Activated T-cell treated with anti-CD3 and anti-CD28 coated beads, Interleukin-2, amount 50 U/mL, for 72 hours (primary cell): ENCODE measurements at regions not wholly inside any gene's neighbourhood (a gene's known extent, or its start where the extent isn't known, plus 50 kb on each side); places are given as distances from the start of the nearest gene placed in this dataset.
"Not testable (repeated sequence)": the region's sequence is repeated elsewhere in the genome, so short reads cannot be mapped to it uniquely, and the experiment has no call there.

Experiments
- ATAC-seq, 2 donors: fragments of 150-1000 bp; cut with Tn5 transposase; replicated peaks in 1 of 2; 2 replicates each; pipeline ENCODE4 v1.10.0; 2021; ENCODE audit warnings: moderate library complexity in 2 of 2, mild to moderate bottlenecking in 1 of 2
- DNase-seq, 2 donors: peaks; one replicate each; pipeline ENCODE4 v3.0.0; 2021 to 2022; ENCODE audit warnings: mixed read lengths in 1 of 2
- H3K27ac Mint-ChIP-seq: one replicate; pipeline ENCODE4 v1.8.0; 2022; ENCODE audit warnings: mild to moderate bottlenecking, moderate library complexity, mixed read lengths
- H3K27me3 Mint-ChIP-seq: one replicate; pipeline ENCODE4 v1.8.0; 2022; ENCODE audit warnings: low read depth, mixed read lengths
- H3K36me3 Mint-ChIP-seq, 2 donors: one replicate each; pipeline ENCODE4 v1.8.0; 2022; ENCODE audit warnings: mixed read lengths in 2 of 2, mild to moderate bottlenecking in 1 of 2; ENCODE audit not compliant: insufficient read depth in 2 of 2
- H3K4me1 Mint-ChIP-seq: one replicate; pipeline ENCODE4 v1.8.0; 2022; ENCODE audit warnings: low read depth, mixed read lengths
- H3K4me3 Mint-ChIP-seq, 2 donors: one replicate each; pipeline ENCODE4 v1.8.0; 2022; ENCODE audit warnings: mild to moderate bottlenecking in 2 of 2, mixed read lengths in 2 of 2, moderate library complexity in 2 of 2
- H3K9me3 Mint-ChIP-seq, 2 donors: one replicate each; pipeline ENCODE4 v1.8.0; 2022; ENCODE audit warnings: mixed read lengths in 2 of 2

DNA sequence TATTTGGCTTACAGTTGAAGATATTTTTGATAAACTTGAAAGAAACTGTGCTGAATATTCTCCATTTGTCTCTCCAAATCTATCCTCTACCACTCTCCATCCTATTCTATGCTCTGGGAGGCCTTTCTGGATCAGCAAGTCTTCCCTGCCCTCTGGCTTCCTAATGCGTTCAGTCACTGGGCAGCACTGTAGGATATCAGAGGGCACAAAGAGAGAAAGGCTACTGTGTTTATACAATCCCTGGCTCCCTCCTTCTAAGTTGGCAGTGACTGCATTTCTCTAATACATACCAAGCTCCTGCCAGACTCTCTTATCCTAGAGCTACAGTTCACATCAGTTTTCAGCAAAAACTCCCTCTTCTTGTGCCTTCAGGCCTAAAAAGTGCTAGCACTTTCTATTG is 102.1 kb upstream of the FHIT start:
- H3K4me3 Mint-ChIP-seq = no peak overlapping the region
- H3K36me3 Mint-ChIP-seq = no peaks in the 10 kb centered on the region
- no peaks in the 10 kb centered on the region for H3K9me3 Mint-ChIP-seq

DNA sequence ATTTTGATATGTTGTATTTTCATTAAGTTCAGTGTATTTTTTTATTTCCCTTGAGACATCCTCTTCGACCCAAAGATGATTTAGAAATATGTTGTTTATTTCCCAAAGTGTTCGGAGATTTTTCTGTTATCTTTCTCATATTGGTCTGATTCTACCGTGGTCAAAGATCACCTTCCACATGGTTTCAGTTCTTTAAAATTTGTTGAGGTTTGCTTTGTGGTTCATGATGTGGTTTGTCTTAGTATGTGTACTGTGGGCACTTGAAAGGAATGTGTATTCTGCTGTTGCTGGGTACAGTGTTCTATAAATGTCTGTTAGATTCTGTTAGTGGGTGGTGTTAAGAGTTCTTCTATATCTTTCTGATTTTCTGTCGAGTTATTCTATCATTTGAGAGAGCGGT is 103.4 kb upstream of the FHIT start:
- no peaks in the 10 kb centered on the region for H3K36me3 Mint-ChIP-seq
- no peaks in the 10 kb centered on the region for H3K4me1 Mint-ChIP-seq
- no peak for ATAC-seq
- H3K27me3 Mint-ChIP-seq = peaks cover 15% of the 10 kb centered on the region
- no peak for DNase-seq
- no peak overlapping the region for H3K27ac Mint-ChIP-seq
- no peak overlapping the region for H3K4me3 Mint-ChIP-seq
- no peaks in the 10 kb centered on the region for H3K9me3 Mint-ChIP-seq

More for the DNA sequence above, 102.1 kb upstream of the FHIT start:
- no peak for ATAC-seq
- no peak for DNase-seq
- H3K27ac Mint-ChIP-seq = no peak overlapping the region
- no peaks in the 10 kb centered on the region for H3K4me1 Mint-ChIP-seq
- peaks cover 15% of the 10 kb centered on the region for H3K27me3 Mint-ChIP-seq

DNA sequence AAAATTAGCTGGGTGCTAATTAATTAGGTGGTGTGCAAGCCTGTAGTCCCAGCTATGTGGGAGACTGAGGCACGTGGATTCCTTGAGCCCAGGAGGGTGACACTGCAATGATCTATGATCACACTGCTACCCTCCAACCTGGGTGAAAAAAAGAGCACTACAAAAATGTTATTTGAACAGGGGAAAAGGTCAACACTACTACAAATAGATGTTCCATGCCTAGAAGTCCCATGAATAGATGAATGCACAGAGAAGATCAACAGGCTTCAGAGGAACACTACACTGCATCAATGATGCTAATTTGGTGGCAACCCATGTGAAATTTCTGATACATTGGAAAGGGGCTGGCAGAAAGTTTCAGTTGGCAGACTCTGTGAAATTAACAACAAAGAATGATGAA is 105.4 kb upstream of the FHIT start:
- no peaks in the 10 kb centered on the region for H3K4me1 Mint-ChIP-seq
- no peak overlapping the region for H3K27ac Mint-ChIP-seq
- H3K36me3 Mint-ChIP-seq = no peaks in the 10 kb centered on the region
- no peaks in the 10 kb centered on the region for H3K9me3 Mint-ChIP-seq
- H3K27me3 Mint-ChIP-seq = peaks cover 15% of the 10 kb centered on the region
- DNase-seq (no peak), ATAC-seq (no peak)
- H3K4me3 Mint-ChIP-seq = no peak overlapping the region

DNA sequence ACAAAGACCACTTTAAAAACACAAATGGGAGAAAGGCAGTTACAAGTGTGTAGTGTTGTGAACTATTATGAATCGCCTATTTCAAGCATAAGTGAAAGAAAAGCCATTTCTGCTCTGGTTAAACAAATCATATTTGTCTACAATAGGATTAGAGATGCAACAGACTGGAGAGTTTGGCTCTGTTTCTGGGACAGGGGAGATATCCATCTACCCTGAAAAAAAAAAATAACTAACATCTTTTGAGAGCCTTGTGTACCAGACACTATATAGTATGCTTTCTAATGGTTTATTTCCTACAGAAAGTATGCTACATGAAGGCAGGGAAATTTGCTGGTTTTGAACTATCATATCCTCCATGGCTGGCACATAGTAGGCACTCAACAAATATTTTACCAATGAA is 106.7 kb upstream of the FHIT start:
- Mint-ChIP-seq H3K27me3 (peaks cover 15% of the 10 kb centered on the region), H3K36me3 (no peaks in the 10 kb centered on the region), H3K4me1 (no peaks in the 10 kb centered on the region), H3K4me3 (no peak overlapping the region), H3K9me3 (no peaks in the 10 kb centered on the region), H3K27ac (no peak overlapping the region)
- DNase-seq = no peak
- no peak for ATAC-seq

DNA sequence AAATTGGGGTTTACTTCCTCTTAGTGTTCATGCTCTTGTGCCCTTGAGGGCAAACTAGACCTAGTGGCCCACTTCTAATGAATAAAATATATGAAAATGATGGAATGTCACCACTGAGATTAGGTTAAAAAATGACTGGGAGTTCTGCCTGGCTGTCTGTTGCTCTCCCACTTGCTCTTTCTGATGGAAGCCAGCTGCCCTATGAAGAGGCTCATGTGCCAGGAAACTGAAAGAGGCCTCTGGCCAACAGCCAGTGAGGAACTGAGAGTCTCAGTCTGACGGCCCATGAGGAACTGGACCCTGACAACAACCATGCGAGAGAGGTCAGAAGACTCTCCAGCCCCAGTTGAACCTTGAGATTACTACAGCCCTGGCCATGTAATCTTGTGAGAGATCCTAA is 107.1 kb upstream of the FHIT start:
- ATAC-seq = no peak
- no peaks in the 10 kb centered on the region for H3K4me1 Mint-ChIP-seq
- H3K9me3 Mint-ChIP-seq = no peaks in the 10 kb centered on the region
- no peak overlapping the region for H3K4me3 Mint-ChIP-seq
- H3K27me3 Mint-ChIP-seq = peaks cover 15% of the 10 kb centered on the region
- H3K27ac Mint-ChIP-seq = no peak overlapping the region
- H3K36me3 Mint-ChIP-seq = no peaks in the 10 kb centered on the region
- DNase-seq = no peak

DNA sequence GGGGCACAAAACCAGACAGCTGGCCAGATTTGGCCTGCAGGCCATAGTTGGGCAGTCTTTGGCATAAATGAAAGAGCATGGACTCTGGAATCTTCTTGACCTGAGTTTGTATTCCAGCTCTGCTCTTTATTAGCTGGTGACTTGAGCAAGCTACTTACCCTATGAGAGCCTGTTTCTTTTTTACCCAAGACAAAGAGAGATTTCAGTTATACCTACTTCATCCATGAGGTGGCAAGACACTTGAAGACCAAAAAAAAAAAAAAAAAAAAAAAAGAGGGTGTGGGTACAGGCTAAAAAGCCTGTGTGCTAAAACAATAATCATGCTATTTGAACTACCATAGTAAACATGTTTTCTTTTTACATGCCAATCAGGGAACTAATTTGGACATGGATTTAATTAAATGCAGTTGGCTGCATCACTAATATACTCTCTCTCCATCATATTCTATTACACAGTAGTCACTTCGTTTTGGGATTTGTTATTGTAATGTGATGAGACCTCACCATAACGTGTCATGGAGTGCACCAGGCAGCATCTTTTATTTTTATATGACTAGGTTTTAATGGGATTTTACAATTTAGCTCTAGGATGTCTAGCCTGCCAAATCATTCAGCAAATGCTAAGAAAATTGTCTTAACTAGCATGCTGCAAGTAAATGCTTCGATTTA is 109.2 kb upstream of the FHIT start:
- Mint-ChIP-seq H3K27ac (no peak overlapping the region), H3K27me3 (peaks cover 12% of the 10 kb centered on the region), H3K36me3 (peaks cover 0 to 3% of the 10 kb centered on the region in 2 donors), H3K9me3 (peaks cover 2 to 3% of the 10 kb centered on the region in 2 donors), H3K4me1 (no peaks in the 10 kb centered on the region), H3K4me3 (no peak overlapping the region)
- ATAC-seq = no peak
- DNase-seq = no peak

DNA sequence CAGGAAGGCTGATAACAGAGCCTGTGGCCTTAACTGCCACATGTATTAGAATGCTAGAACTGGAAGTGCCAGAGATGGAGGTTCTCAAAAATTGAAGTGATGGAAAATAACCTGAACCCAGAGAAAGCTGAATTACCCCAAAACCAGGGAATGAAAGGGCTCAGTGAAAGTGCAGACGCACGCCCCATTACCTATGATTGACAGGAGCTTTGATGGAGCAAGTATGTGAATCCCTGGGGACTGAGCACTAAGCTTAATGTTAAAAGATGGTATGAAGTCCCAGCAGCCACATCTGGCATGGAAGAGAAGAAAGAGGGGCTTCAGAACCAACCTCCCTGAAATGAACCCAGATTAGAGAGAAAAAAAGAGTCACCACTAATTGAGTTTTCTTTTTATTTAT is 118.4 kb upstream of the FHIT start:
- H3K27me3 Mint-ChIP-seq = peaks cover 9% of the 10 kb centered on the region
- no peak overlapping the region for H3K27ac Mint-ChIP-seq
- ATAC-seq (no peak), DNase-seq (no peak)
- H3K4me3 Mint-ChIP-seq = no peak overlapping the region
- H3K9me3 Mint-ChIP-seq = no peaks in the 10 kb centered on the region
- H3K36me3 Mint-ChIP-seq = no peaks in the 10 kb centered on the region
- H3K4me1 Mint-ChIP-seq = no peaks in the 10 kb centered on the region

DNA sequence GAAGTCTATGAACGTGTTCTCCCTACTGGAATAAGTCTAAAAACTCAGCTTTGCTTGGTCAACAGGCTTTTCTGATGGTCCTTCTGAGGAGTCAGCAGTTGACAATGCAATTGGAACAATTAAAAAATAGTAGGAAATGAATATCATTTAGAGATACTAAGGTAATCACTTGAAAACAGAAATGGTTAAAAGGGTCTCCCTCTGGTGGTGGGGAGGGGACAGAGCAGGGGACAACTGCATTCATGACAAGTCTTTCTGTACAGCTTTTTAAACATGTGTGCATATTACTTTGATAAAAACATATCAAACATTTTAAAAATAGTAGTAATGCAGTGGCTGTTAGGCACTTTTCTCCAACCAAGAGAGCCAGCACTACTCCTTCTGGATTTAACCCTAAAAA is 119.9 kb upstream of the FHIT start:
- Mint-ChIP-seq H3K27ac (no peak overlapping the region), H3K36me3 (no peaks in the 10 kb centered on the region), H3K9me3 (no peaks in the 10 kb centered on the region), H3K4me3 (no peak overlapping the region), H3K4me1 (no peaks in the 10 kb centered on the region), H3K27me3 (peaks cover 9% of the 10 kb centered on the region)
- ATAC-seq (no peak), DNase-seq (peak; percentile 6 to 21)

DNA sequence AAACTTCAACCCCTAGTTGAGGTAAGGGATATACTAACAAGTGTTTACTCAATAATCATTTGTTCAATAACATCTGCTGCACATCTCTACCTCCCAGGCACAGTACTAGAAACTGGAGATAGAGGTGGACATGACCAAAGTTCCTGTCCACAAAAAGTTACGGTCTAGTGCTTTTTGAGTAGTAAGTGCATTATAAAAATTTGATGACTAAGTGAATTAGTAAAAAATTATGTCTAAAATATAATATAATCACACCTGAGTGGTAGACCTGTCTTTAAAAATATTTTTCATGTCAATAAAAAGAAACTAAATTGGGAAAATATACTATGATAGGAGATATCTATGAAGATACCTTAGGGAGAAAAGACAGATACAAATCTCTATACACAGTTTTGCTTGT is 121.5 kb upstream of the FHIT start:
- H3K9me3 Mint-ChIP-seq = no peaks in the 10 kb centered on the region
- peaks cover 9% of the 10 kb centered on the region for H3K27me3 Mint-ChIP-seq
- H3K4me3 Mint-ChIP-seq = no peak overlapping the region
- H3K36me3 Mint-ChIP-seq = no peaks in the 10 kb centered on the region
- no peak overlapping the region for H3K27ac Mint-ChIP-seq
- no peaks in the 10 kb centered on the region for H3K4me1 Mint-ChIP-seq
- ATAC-seq (no peak), DNase-seq (no peak)

DNA sequence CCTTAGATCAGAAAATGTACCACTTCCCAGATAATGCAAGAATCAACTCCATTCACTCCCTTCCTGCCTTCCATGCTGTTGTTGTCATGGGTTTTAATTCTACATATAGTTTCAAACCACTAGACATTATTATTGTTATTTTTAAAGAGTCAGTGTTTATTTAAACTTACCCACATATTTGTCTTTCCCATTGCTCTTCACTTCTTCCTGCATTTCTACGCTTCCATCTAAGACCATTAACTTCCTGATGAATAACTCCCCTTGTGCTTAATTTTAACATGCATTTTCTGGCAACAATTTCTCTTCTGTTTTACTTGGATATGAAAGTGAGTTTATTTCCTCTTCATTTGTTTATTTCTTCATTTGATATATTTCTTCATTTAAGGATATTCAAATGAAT is 127.1 kb upstream of the FHIT start:
- ATAC-seq (no peak), DNase-seq (no peak)
- H3K36me3 Mint-ChIP-seq = no peaks in the 10 kb centered on the region
- peaks cover 5% of the 10 kb centered on the region for H3K4me1 Mint-ChIP-seq
- H3K27ac Mint-ChIP-seq = no peak overlapping the region
- H3K27me3 Mint-ChIP-seq = peaks cover 23% of the 10 kb centered on the region
- no peak overlapping the region for H3K4me3 Mint-ChIP-seq
- no peaks in the 10 kb centered on the region for H3K9me3 Mint-ChIP-seq

DNA sequence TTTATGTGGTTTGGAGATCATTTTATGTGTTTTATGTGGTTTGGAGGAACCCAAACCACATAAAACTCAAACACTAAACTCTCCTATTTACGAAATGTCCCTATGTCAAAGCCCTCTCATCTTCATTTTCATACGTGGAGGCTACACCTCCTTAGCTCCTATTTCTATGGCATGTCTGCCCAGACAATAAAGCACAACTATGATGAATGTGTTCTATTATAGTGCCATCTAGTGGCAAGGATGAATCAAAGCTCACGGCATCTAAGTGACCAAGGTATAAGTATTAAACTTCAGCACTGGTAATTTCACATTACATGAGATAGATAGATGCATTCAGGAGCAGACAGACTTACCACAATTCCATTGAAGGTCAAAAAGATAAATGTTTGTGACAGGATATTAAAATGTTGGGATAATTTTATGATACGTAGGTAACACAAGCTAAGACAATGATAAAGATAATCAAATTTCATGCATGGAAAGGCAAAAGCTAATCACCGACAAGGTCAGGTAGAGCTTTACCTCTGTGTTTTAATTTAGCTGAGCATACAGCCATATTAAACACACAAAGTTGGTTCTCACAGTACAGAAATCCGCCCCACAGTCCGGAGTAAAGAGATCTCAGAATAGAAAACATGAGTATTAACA is 130.6 kb upstream of the FHIT start:
- Mint-ChIP-seq H3K4me1 (peaks cover 5% of the 10 kb centered on the region), H3K27me3 (peaks cover 19% of the 10 kb centered on the region), H3K9me3 (no peaks in the 10 kb centered on the region), H3K36me3 (no peaks in the 10 kb centered on the region), H3K27ac (no peak overlapping the region), H3K4me3 (no peak overlapping the region)
- ATAC-seq (peak; percentile 60 to 68), DNase-seq (peak in 1 of 2 donors; percentile 8)

DNA sequence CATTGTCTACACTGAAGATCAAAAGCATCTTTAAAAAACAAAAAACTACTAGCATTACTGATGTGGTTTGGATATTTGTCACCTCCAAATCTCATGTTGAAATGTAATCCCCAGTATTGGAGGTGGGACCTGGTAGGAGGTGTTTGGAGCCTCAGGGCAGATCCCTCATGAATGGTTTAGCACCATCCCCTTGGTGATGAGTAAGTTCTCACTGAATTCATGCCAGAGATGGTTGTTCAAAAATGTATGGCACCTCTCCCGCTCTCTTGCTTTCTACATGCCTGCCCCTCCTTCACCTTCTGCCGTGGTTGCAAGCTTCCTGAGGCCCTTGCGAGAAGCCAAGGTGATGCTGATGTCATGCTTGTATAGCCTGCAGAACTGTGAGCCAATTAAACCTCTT is 136.6 kb upstream of the FHIT start:
- DNase-seq (no peak), ATAC-seq (no peak)
- no peaks in the 10 kb centered on the region for H3K27me3 Mint-ChIP-seq
- H3K4me1 Mint-ChIP-seq = no peaks in the 10 kb centered on the region
- H3K27ac Mint-ChIP-seq = no peak overlapping the region
- H3K4me3 Mint-ChIP-seq = no peak overlapping the region
- H3K36me3 Mint-ChIP-seq = peaks cover 1 to 9% of the 10 kb centered on the region in 2 donors
- H3K9me3 Mint-ChIP-seq = peaks cover 0 to 1% of the 10 kb centered on the region in 2 donors

DNA sequence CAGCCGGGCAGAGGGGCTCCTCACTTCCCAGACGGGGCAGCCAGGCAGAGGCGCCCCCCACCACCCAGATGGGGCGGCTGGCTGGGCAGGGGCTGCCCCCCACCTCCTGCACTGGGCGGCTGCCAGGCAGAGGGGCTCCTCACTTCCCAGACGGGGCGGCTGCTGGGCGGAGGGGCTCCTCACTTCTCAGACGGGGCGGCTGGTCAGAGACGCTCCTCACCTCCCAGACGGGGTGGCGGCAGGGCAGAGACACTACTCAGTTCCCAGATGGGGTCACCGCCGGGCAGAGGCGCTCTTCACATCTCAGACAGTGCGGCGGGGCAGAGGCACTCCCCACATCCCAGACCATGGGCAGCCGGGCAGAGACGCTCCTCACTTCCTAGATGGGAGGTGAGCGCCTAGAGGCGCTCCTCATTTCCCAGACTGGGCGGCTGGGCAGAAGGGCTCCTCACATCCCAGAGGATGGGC is 142.3 kb upstream of the FHIT start:
- H3K27ac Mint-ChIP-seq, H3K27me3 Mint-ChIP-seq, ATAC-seq: not testable (repeated sequence)

DNA sequence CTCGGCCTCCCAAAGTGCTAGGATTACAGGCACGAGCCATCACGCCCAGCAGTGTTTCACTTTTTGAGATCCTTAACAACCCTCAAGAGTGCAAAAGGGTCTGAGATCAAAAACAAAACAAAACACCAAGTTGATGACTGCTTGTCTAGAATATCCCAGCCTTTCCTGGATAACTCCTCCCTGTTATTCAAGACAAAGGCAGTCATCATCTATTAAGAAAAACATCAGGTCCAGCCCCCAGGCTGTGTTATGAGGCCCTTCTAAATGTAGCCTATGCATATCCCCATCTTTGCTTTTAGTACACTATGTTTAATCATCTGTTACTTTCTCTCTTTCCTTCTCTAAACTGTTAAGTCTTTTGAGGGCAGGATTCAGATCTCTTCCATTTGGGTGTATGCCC is 150.1 kb upstream of the FHIT start:
- DNase-seq (no peak), ATAC-seq (no peak)
- Mint-ChIP-seq H3K4me3 (no peak overlapping the region), H3K36me3 (no peaks in the 10 kb centered on the region), H3K9me3 (peaks cover 0 to 3% of the 10 kb centered on the region in 2 donors), H3K27me3 (no peaks in the 10 kb centered on the region), H3K4me1 (no peaks in the 10 kb centered on the region), H3K27ac (no peak overlapping the region)

More for the DNA sequence above, 142.3 kb upstream of the FHIT start:
- not testable (repeated sequence) for H3K4me3 Mint-ChIP-seq, H3K4me1 Mint-ChIP-seq, DNase-seq, H3K9me3 Mint-ChIP-seq
- H3K36me3 Mint-ChIP-seq = peaks cover 3 to 14% of the 10 kb centered on the region in 2 donors
